ENCODE measurements at regions not wholly inside any gene's neighbourhood (a gene's known extent, or its start where the extent isn't known, plus 50 kb on each side); places are given as distances from the start of the nearest gene placed in this dataset.
A peak's percentile ranks its signal among the peaks of the same experiment; 100 is the strongest.

DNA sequence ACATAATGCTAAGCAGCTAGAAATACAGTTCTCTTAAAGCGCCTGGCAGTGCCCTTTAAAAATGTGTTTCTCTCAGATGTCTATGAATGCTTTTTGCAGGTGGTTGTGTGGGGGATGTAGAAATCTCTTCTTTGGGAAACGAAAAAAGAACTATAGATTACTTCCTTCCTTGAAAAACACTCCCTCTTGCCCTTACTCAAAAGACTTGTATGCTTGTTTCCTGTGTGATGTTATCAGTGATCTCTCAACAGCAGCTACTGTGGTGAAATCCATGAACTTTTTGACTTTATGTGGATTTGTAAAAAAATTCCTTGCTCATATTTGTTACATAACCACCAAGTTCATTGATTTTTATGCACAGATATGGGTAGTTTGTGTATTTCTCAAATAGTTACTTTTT lies 916.5 kb downstream of the QKI start:
- CTCF ChIA-PET = no interaction called here

DNA sequence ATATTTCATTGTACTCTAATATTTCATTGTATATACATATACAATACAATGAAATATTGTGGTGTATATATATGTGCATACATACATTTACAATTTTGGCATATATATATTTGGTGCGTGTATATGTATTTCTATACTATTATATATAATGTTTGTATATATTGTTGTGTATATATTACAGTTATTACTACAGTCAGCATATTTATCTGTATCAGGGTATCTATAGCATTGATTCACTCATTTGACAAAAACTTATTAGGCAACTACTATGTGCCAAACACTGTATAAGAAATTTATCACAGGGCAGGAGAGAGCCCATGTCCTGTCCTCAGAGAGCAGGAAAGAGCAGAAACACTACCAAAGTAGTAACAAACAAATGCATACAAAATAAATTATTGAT lies 910.6 kb downstream of the QKI start:
- ChIA-PET POLR2A (no interaction called here), CTCF (no interaction called here)
- TF ChIP-seq FOXM1 (IDR thresholded peaks at IDR 0.05; ENCODE audit: borderline replicate concordance) (no peak), L3MBTL2 (conservative IDR thresholded peaks at IDR 0.05) (no peak), TARDBP (IDR thresholded peaks at IDR 0.05) (no peak), ARNT (IDR thresholded peaks at IDR 0.05) (no peak), BHLHE40 (IDR thresholded peaks at IDR 0.05; ENCODE audit: borderline replicate concordance) (no peak), HDGF (IDR thresholded peaks at IDR 0.05; ENCODE audit: borderline replicate concordance) (no peak), ELF4 (IDR thresholded peaks at IDR 0.05) (no peak), PKNOX1 (IDR thresholded peaks at IDR 0.05) (no peak), FOXK2 (IDR thresholded peaks at IDR 0.05) (no peak), LEF1 (IDR thresholded peaks at IDR 0.05; ENCODE audit: borderline replicate concordance) (no peak), FOXA1 (IDR thresholded peaks at IDR 0.05) (no peak), CTBP1 (IDR thresholded peaks at IDR 0.05; ENCODE audit: borderline replicate concordance) (no peak)
- no peak for DNase-seq (ENCODE audit: extremely low spot score)

More for the DNA sequence above, 916.5 kb downstream of the QKI start:
- POLR2A ChIA-PET = no interaction called here
- DNase-seq (ENCODE audit: extremely low spot score) = no peak
- TF ChIP-seq ARNT (IDR thresholded peaks at IDR 0.05) = no peak
- TF ChIP-seq PKNOX1 (IDR thresholded peaks at IDR 0.05) = no peak
- no peak for TF ChIP-seq FOXK2 (IDR thresholded peaks at IDR 0.05)
- TF ChIP-seq LEF1 (IDR thresholded peaks at IDR 0.05; ENCODE audit: borderline replicate concordance) = no peak
- no peak for TF ChIP-seq SUZ12 (IDR thresholded peaks at IDR 0.05)
- no peak for TF ChIP-seq L3MBTL2 (conservative IDR thresholded peaks at IDR 0.05)
- TF ChIP-seq SP1 (IDR thresholded peaks at IDR 0.05) = no peak
- TF ChIP-seq HDGF (IDR thresholded peaks at IDR 0.05; ENCODE audit: borderline replicate concordance) = no peak
- no peak for TF ChIP-seq CTBP1 (IDR thresholded peaks at IDR 0.05; ENCODE audit: borderline replicate concordance)
- TF ChIP-seq TARDBP (IDR thresholded peaks at IDR 0.05) = no peak
- TF ChIP-seq ZNF384 (IDR thresholded peaks at IDR 0.05) = no peak
- TF ChIP-seq FOXA1 (IDR thresholded peaks at IDR 0.05) = no peak
- no peak for TF ChIP-seq BHLHE40 (IDR thresholded peaks at IDR 0.05; ENCODE audit: borderline replicate concordance)

- TF ChIP-seq TARDBP (IDR thresholded peaks at IDR 0.05) (no peak), L3MBTL2 (conservative IDR thresholded peaks at IDR 0.05) (no peak), FOXA1 (IDR thresholded peaks at IDR 0.05) (no peak), ARNT (IDR thresholded peaks at IDR 0.05) (no peak), SP1 (IDR thresholded peaks at IDR 0.05) (no peak), FOXM1 (IDR thresholded peaks at IDR 0.05; ENCODE audit: borderline replicate concordance) (no peak), ZNF384 (IDR thresholded peaks at IDR 0.05) (no peak), BHLHE40 (IDR thresholded peaks at IDR 0.05; ENCODE audit: borderline replicate concordance) (no peak), CTBP1 (IDR thresholded peaks at IDR 0.05; ENCODE audit: borderline replicate concordance) (no peak), FOXK2 (IDR thresholded peaks at IDR 0.05) (no peak), SUZ12 (IDR thresholded peaks at IDR 0.05) (no peak), LEF1 (IDR thresholded peaks at IDR 0.05; ENCODE audit: borderline replicate concordance) (no peak), HDGF (IDR thresholded peaks at IDR 0.05; ENCODE audit: borderline replicate concordance) (no peak), ELF4 (IDR thresholded peaks at IDR 0.05) (no peak), PKNOX1 (IDR thresholded peaks at IDR 0.05) (no peak)
- DNase-seq (ENCODE audit: extremely low spot score) = no peak
- ChIA-PET POLR2A (no interaction called here), CTCF (no interaction called here)
Observed at GRCh38 chr6:164322533-164322932, 908.0 kb downstream of the QKI start.

DNA sequence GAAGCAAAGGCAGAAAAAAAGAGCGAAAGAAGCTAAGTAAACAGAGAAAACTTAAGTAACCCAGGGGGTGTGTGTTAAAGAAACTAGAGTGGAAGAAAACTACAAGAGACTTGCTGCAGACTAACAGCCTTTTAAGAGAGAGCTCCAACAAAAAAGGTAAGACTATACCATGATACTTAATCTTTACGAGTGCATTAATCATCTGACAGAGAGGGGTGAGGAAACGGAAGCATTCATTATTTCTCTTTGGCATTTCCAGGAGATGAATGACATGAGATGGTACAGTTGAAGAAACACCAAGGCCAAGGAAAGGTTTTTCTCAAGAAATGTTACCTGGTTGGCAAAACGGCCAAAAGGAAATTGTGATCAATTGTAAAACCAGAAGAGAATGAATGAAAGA lies 906.8 kb downstream of the QKI start:
- TF ChIP-seq SUZ12 (IDR thresholded peaks at IDR 0.05) (no peak), PKNOX1 (IDR thresholded peaks at IDR 0.05) (peak; percentile 76), NFRKB (IDR thresholded peaks at IDR 0.05) (no peak), ELF4 (IDR thresholded peaks at IDR 0.05) (no peak)
- ChIA-PET CTCF (no interaction called here), POLR2A (no interaction called here)
- no peak for DNase-seq (ENCODE audit: extremely low spot score)

DNA sequence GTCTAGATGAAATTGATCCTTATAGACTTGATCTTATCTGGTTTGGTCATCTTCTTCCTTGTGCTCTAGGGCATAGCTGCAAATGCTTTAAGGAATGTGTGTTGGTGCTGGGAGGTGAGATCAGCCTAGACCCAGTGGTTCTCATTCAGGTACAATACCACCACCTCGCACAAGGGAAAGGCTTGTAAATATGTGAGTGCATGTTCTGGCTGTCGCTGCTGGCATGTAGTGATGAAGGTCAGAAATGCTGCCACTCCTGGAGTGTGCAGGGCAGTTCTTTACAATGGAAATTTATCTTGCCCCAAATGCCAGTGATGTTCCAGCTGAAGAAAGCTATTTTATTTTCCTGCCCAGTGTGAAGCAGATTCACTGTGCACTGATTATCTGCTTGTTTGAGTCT lies 900.9 kb downstream of the QKI start:
- TF ChIP-seq ZNF384 (IDR thresholded peaks at IDR 0.05) (no peak), ARNT (IDR thresholded peaks at IDR 0.05) (no peak), SP1 (IDR thresholded peaks at IDR 0.05) (no peak), CTBP1 (IDR thresholded peaks at IDR 0.05; ENCODE audit: borderline replicate concordance) (no peak), FOXM1 (IDR thresholded peaks at IDR 0.05; ENCODE audit: borderline replicate concordance) (no peak), NFRKB (IDR thresholded peaks at IDR 0.05) (no peak), L3MBTL2 (conservative IDR thresholded peaks at IDR 0.05) (no peak), TARDBP (IDR thresholded peaks at IDR 0.05) (no peak), ELF4 (IDR thresholded peaks at IDR 0.05) (no peak), BHLHE40 (IDR thresholded peaks at IDR 0.05; ENCODE audit: borderline replicate concordance) (no peak), PKNOX1 (IDR thresholded peaks at IDR 0.05) (no peak), SUZ12 (IDR thresholded peaks at IDR 0.05) (no peak), FOXK2 (IDR thresholded peaks at IDR 0.05) (no peak), HDGF (IDR thresholded peaks at IDR 0.05; ENCODE audit: borderline replicate concordance) (no peak)
- no peak for DNase-seq (ENCODE audit: extremely low spot score)
- CTCF ChIA-PET = no interaction called here
- POLR2A ChIA-PET = no interaction called here

All from HEK293T (cell line).